ENCODE measurements at regions not wholly inside any gene's neighbourhood (a gene's known extent, or its start where the extent isn't known, plus 50 kb on each side); places are given as distances from the start of the nearest gene placed in this dataset.

- H3K27ac ChIP-seq: no peak overlapping the region
- no peaks in the 10 kb centered on the region for H3K36me3 ChIP-seq
- TF ChIP-seq POLR2A (IDR thresholded peaks at IDR 0.05): no peak
- no peak for TF ChIP-seq CTCF (IDR thresholded peaks at IDR 0.05)
- H3K4me3 ChIP-seq: no peak overlapping the region
- no peaks in the 10 kb centered on the region for H3K4me1 ChIP-seq
- no peaks in the 10 kb centered on the region for H3K9me3 ChIP-seq
- H3K27me3 ChIP-seq: no peaks in the 10 kb centered on the region
- no peak for DNase-seq
These were observed 313.1 kb upstream of the PIK3R1 start for GRCh38 chr5:67902497-67902830.

GRCh38 chr5:67901814-67902496, 313.6 kb upstream of the PIK3R1 start:
- TF ChIP-seq POLR2A (IDR thresholded peaks at IDR 0.05): no peak
- TF ChIP-seq CTCF (IDR thresholded peaks at IDR 0.05): no peak
- DNase-seq: no peak

GRCh38 chr5:67900514-67900913, 315.0 kb upstream of the PIK3R1 start:
- Histone ChIP-seq H3K4me1 (peaks cover 0 to 3% (median 0%) of the 10 kb centered on the region in 4 donors), H3K27ac (no peak overlapping the region), H3K9me3 (no peaks in the 10 kb centered on the region), H3K27me3 (no peaks in the 10 kb centered on the region), H3K36me3 (no peaks in the 10 kb centered on the region), H3K4me3 (no peak overlapping the region)
- TF ChIP-seq CTCF (IDR thresholded peaks at IDR 0.05) (no peak), POLR2A (IDR thresholded peaks at IDR 0.05) (no peak)
- DNase-seq: no peak

More at GRCh38 chr5:67901814-67902496, 313.6 kb upstream of the PIK3R1 start:
- Histone ChIP-seq H3K27ac (no peak overlapping the region), H3K4me3 (no peak overlapping the region), H3K27me3 (no peaks in the 10 kb centered on the region), H3K9me3 (no peaks in the 10 kb centered on the region), H3K36me3 (no peaks in the 10 kb centered on the region), H3K4me1 (peaks cover 0 to 3% (median 0%) of the 10 kb centered on the region in 4 donors)

GRCh38 chr5:67897980-67898379, 317.6 kb upstream of the PIK3R1 start:
- Histone ChIP-seq H3K36me3 (no peaks in the 10 kb centered on the region), H3K27me3 (no peaks in the 10 kb centered on the region), H3K9me3 (no peaks in the 10 kb centered on the region), H3K4me3 (no peak overlapping the region), H3K27ac (no peak overlapping the region), H3K4me1 (peaks cover 0 to 3% (median 0%) of the 10 kb centered on the region in 4 donors)
- no peak for TF ChIP-seq POLR2A (IDR thresholded peaks at IDR 0.05)
- TF ChIP-seq CTCF (IDR thresholded peaks at IDR 0.05): no peak
- DNase-seq: no peak

- H3K36me3 ChIP-seq: no peaks in the 10 kb centered on the region
- no peak overlapping the region for H3K4me3 ChIP-seq
- no peaks in the 10 kb centered on the region for H3K9me3 ChIP-seq
- TF ChIP-seq CTCF (IDR thresholded peaks at IDR 0.05): peak in 1 of 6 experiments; percentile 30
- TF ChIP-seq POLR2A (IDR thresholded peaks at IDR 0.05): no peak
- DNase-seq: no peak
- no peaks in the 10 kb centered on the region for H3K27me3 ChIP-seq
- peak overlapping the region in 1 of 4 donors; percentile 50 for H3K27ac ChIP-seq
- peaks cover 0 to 3% (median 0%) of the 10 kb centered on the region in 4 donors for H3K4me1 ChIP-seq
These were observed 318.1 kb upstream of the PIK3R1 start for GRCh38 chr5:67897431-67897830.

Data from Peyer's patch (tissue), 4 donors.